Dedifferentiated amniotic fluid mesenchymal stem cell (primary cell): ENCODE measurements at regions not wholly inside any gene's neighbourhood (a gene's known extent, or its start where the extent isn't known, plus 50 kb on each side); places are given as distances from the start of the nearest gene placed in this dataset.
A peak's percentile ranks its signal among the peaks of the same experiment; 100 is the strongest.
"Not testable (repeated sequence)": the region's sequence is repeated elsewhere in the genome, so short reads cannot be mapped to it uniquely, and the experiment has no call there.

Experiments used
- DNase-seq: peaks from one replicate; pipeline ENCODE4 v3.0.0-alpha.2; 2016; ENCODE audit errors: extremely low spot score

DNA sequence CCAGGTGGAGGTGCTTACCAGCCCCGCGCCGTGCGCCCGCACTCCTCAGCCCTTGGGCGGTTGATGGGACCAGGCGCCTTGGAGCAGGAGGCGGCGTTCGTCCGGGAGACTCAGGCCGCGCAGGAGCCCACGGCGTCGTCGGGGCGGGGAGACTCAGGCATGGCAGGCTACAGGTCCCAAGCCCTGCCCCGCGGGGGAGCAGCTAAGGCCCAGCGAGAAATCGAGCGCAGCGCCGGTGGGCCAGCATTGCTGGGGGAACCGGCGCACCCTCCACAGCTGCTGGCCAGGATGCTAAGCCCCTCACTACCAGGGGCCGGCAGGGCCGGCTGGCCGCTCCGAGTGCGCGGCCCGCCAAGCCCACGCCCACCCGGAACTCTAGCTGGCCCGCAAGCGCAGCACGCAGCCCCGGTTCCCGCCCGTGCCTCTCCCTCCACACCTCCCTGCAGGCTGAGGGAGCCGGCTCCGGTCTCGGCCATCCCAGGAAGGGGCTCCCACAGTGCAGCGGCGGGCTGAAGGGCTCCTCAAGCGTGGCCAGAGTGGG lies 1087.5 kb downstream of the GALC start:
- DNase-seq = not testable (repeated sequence)

DNA sequence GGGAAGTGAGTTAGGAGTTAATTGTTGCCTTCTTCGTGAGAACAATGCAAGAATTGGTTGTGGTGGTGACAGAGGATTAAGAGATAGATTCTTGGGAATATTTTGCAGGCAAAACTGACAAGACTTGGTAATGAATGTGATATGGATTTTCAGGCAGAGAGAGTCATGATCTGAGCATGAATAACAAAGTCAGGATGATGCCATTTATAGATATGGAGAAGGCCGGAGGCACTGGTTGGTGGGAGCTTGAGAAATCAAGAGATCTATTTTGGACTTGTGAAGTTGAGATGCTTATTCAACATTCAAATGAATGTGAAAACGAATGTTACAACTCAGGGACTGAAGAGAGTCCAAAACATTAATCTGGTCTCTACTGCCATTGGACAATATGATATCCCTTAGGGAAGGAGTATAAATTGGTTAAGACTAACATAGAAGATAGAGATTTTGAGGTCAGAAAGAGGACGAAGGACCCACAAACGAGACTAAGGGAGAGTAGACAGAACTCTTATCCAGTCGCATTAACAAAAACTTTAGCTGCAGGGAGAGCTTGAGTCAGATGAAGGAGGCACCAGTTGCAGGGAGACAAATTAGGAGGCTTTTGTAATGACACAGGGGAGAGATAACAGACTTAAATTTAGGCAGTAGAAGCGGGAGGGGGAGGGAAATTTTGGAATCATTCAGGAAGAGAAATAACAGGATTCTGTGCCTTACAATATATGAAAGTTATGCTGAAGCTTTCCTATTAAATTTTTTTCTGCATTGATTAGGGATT lies 1090.6 kb downstream of the GALC start:
- no peak for DNase-seq

DNA sequence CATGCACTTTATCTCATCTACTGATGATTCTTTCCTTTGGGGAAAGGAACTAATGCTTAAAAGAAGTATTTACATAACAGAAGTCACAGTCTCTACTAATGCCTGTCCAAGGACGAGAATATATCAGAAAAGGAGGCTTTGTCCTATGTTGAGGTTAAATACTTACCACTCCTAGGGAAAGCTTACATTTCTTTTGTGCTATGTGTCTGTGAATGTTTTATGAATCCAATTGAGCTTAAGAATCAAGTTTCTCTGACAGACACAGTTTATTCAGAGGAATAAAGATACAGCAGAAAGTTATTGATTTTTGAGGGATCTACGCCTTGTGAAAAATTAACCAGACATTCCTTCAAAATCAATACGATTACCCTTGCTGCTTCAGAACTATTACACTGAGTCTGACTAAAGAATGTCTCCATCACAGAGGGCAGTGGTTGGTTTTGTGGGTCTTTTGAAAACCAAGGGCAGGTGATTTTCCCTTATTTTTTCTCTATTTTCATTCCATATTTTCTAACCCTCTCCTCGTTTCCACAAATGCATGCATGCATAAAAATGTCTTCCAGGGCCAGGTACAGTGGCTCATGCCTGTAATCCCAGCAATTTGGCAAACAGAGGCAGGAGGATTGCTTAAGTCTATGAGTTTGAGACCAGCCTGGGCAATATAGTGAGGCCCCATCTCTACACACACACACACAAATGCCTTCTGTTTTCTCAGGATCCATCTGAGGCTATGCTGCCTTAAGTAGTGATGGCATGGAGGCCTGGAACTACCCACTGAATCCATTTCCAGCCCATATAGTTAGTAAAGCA lies 1095.1 kb downstream of the GALC start:
- DNase-seq = no peak

DNA sequence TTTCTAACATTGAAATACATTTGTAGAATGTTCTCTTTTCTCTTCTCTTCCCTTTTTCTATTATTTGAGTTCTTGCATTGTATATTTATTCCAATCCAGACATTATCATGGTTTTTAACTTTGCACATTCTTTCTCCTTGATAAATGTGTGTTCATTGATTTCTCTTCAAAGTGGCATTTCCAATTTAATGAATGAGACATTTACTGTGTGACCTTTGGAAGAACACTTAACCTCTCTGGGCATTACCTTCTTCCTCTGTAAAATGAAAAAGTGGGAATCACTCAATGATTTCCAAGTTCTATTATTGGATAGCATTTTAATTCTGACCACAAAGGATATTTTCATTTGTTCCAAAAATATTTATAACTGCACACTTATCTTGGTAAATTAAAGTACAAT lies 1095.8 kb downstream of the GALC start:
- no peak for DNase-seq

DNA sequence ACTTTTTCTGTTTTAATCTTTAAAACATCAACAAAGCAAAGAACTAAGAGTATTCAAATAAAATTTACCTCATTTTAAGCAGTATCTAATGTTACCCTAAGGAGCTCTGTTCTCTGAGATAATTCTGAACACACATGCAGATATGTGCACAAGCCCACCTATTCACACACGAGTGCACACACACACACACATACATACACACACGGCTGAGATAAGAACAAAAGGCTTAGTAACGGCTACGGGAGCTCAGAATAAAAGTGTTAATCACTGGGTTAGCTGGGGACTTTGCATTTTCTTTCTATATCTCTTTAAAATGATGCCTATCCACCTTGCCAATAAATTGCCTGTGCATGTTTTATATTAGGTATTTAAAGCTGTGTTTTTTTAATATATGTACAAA lies 1096.3 kb downstream of the GALC start:
- no peak for DNase-seq

DNA sequence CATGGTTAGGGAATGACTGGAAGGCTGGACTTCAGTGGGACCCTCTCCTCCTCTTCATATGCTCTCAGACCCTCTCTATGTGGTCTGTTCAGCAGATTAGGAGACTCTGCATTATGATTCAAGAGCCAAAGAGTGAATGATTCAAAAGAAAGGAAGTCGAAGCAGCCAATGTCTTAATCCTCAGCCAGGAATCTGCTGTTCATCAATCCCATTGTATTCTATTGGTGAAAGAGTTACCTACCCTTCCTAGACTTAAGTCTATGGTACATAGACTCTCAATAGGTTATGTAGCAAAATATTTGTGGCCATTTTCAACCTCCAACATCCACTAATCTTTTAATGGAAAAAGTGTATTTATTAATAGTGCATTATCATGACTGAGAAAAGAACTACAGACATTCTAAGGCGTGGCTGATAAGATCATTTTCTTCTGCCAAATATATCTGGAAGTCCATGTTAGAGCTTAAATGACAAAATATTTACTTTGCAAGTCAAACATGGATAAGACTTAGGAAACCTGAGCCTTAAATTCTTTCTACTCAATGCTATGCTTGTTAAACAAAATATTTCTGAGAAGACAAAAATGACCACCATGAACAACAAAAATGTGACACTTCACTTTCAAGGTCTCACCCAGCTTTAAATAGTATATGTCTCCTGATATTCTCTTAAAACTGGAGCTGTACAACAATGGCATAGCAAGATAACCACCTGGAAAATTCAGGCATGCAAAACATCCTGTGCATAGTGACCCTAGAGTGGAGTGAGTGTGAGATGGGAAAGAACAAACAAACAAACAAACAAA lies 1100.6 kb downstream of the GALC start:
- DNase-seq = peak; percentile 48

DNA sequence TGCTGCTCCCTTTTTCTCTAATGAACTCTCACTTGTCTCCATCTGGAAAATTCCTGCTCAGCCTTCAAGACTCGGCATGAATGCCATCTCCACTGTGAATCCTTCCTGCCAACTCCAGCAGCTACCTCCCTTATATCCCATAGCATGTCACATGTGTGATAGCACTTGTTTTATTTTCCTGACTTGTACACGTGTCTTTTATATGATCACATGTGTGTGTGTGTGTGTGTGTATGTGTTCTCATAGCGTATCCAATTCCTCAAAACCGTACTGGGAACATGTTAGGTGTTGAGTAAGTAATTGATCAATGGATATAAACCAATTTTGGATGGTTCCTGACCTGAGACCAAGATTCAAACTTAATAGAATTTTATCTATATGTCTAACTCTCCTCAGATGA lies 1107.7 kb downstream of the GALC start:
- no peak for DNase-seq

DNA sequence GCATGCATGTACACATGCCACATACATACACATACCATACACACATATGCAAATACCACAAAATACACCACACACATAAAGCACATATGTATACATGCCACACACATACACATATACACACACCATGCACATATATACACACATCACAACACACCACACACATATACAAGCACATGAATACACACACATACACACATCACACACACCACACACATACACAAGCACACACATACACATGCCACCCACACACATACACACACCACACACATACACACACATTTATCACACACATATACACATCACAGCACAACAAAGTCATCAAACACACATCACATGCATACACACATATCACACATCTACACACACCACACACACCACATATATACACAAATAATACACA lies 1108.5 kb downstream of the GALC start:
- no peak for DNase-seq

DNA sequence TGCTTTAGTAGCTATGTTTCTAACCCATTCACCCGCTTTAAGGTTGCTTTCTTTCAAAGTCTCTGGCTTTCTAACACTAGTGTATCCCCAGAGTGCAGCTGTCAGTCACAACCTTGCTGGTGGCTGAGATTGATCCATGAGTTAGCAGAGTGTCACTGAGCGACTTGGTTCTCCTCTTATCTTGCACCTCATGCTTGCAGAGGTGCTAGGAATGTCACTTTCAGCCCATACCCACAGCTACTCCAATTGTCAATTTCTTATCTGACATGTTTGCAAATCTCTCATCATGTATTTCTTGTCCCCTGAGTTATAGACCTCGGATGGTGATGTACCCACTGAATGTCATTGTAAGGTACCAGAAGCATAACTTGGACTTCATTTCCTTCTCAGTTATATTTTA lies 1110.2 kb downstream of the GALC start:
- DNase-seq = no peak

DNA sequence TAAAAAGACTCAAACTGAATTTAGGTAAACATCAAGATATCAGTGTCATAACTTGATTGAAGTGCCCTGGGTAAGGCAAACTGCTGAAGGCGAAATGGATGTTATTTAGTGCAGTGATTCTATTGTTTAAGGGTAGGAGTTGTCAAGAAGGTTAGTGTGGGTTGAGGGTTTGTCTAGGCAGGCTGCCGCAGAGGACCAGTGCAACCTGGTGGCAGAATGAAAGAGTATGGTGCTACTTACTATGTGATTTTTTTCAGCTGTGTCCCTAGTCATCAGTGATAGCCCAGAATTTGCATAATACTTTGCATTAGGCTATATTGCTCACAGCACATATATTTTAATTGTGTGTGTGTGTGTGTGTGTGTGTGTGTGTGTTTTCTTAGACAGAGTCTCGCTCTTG lies 1127.0 kb downstream of the GALC start:
- DNase-seq = no peak

DNA sequence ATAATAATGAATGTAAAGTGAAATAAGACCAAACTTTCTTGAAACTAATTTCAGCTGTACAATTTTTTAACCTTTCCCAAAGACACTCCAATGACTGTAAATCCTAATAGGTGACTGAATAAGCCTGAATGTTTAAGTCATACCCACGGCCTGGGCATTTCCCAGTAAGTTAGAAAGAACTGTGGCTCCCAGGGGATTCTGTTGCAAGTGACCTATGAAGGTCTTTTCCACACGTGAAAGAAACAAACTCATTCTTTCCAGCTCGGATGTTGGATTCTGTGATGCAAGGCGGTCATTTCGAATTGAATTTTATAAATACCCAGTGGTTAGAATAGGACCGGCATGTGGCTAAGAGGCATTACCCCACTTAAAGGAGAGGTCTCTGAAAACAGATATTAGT lies 1134.4 kb downstream of the GALC start:
- no peak for DNase-seq

DNA sequence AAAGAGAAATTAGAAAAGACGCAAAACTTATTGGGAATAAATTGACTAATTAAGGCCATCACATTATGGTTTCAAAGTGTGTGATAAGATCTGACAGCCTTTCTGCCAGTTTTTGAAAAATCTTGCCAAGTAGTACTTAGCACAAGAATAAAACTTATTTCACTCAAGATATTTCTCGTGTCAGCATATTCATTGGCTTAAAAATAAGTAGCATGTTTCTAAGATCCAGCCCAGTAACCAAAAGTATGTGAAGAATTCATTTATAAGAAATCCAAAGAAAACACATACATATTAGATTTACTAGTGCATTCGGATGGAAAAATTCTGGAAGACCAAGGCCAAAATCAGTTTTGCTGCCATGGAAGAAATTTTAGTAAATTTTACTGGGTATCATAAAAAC lies 1135.0 kb downstream of the GALC start:
- DNase-seq = peak; percentile 82

DNA sequence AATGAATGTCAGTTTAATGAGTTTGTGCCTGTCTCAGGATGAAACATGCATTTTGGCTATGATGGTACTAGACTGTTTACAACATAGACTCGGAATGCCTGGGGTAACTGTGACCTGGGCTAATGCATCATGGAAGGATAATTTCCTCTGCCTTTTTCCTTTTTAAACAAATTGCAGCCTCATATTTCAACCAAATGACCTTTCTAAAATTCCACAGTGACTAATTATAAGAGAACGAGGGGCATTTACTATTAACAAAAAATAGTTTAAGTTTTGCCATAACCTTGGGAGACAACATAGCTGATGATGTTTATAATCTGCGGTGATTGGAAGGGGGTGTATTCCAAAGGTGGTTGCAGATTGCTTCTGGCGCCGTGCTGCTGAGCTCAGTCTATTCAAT lies 1140.5 kb downstream of the GALC start:
- no peak for DNase-seq

DNA sequence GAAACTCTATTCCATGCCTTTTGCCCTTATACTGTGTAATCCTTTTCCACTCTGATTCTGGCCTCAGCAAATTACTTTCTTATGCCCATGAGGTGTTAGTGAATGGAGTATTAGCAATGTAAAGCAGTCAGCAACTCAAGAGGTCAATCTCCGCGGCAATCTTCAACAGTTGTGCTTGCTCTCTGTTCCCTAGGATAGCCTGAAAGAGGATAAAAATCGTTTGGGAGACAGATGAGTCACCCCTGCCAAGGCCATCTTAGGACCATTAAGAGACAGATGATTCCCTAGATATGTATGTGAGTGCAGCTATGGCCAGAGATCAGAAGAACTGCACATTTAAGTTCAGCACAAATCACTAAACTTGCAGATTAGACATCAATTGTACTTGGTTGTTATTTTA lies 1145.8 kb downstream of the GALC start:
- DNase-seq = no peak

DNA sequence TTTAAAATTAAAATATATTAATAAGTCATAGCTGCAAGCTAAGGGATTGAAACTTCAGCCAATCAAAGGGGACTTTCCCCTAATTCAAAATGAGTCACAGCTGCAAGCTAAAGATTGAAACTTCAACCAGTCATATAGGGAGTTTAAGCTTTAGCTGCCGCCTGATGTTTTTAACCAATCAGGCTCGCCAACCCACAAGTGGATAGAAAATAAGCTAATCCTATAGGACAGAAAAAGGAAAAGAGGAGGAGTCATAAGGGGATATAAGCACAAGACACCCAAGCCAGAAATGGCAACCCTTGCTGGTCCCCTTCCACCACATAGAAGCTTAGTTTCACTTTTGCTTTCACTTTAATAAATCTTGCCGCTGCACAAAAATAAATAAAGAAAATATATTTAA lies 1154.6 kb downstream of the GALC start:
- DNase-seq = no peak

DNA sequence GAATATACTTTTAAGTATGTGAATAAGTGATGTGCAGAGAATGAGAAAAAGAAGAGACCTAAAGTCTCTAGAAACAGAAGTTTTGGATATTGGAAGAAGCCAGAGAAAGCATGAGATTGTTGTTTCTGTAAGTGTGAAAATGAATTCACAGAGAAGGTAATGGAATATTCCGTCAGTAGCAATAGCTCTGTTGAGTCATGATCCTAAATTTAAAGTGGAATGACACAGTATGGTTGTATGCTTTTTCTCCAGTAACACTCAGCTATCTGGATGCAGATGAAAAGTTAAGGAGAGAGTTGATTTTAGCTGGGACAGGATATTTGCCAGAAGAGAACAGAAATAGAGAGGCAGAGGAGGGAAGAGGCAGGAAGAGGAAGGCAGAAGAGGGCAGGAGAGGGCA lies 1166.3 kb downstream of the GALC start:
- DNase-seq = no peak

DNA sequence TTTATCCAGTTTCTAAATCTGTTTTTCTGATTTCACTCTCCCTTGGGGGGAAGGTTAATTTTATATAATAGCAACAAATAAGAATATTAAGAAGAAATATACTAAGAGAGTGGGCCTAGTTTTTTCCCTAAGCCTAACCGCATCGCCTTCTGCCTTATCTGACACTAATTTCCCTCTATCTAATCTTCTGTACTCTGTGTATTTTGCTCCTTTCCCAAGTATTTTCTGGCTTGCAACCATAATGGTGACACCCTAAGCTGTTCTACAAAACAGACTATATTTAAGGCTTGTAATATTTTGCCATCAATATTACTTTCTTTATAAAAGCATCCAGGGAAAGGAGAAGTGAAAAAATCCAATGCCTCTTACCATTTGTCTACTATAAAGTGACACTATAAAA lies 1168.8 kb downstream of the GALC start:
- DNase-seq = no peak

DNA sequence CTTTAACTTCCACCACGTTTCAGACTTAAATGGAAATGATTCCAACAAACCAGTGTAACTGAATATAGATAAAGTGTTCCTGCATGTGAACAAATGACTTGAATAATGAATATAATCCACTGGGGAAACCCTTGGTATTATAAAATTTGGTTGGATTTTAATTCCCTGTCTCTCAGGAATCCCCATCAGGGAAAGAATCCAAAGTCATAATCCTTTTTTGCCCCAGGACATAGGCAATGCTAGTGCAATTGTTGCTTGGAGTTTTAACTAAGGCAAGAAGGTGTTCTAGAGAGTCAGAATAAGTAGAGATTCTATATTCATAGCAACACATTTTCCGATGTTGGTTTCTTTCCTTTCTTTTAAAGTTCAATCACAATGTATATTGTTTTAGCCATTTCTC lies 1169.4 kb downstream of the GALC start:
- peak; percentile 49 for DNase-seq

DNA sequence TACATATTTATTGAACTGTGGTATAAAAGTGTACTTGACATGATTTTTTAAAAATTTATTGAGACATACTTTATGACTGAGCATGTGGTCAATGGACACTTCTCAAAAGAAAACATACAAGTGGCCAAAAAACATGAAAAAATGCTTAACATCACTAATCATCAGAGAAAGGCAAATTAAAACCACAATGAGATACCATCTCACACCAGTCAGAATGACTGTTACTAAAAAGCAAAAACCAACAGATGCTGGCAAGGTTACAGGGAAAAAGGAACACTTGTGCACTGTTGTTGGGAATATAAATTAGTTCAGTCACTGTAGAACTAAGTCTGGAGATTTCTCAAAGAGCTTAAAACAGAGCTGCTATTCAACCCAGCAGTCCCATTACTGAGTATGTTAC lies 1177.6 kb downstream of the GALC start:
- DNase-seq = no peak

DNA sequence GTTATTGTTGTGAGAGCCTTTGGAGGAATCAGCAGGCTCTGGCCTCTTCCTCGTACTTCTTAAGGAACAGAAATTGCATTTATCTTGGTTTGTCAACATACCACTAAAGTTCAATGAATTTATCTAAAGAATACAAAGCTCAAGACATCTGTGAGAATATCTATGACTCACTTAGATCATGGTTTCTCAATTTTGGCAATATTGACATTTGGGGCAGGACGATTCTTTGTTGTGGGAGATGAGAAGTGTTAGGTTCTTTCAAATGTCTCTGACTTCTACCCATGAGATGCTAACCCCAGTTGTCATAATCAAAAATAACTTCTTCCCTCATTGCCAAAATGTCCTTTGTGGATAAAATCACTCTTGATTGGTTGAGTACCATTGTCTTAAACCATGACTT lies 1190.3 kb downstream of the GALC start:
- DNase-seq = no peak

DNA sequence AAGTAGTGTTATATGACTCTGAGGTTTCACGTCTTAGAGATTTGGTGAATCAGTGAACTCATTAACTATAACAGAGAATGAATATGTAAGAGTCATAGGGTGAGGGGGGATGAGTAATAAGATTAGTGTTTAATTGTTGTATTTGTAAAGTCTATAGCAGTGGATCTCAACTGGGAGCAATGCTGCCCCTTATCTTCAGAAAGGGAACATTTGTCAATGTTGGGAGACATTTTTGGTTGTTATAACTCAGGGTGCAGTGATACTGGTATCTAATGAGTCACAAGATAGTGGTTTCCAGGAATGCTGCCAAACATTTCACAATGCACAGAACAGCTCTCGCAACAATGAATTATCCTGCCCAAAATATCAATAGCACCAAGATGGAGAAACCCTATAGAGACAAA lies 1193.7 kb downstream of the GALC start:
- peak; percentile 75 for DNase-seq

DNA sequence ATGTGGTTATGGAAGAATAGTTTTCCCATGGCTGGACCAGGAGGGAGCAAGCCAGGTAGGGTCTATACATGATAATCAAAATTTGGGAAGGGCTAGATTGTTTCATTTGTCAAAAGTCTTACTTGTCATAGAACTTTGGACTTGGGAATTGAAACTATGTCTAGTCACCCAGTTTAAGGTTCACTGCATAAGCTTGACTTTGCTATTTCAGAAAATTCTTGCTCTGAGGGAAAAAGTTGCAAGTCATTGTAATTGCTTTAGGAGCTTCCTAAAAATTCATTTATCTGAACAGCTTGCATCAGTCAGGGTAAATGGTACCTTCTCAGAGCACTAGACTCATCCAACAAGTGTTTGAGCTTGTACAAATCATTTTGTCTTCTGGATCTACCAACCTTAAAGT lies 1194.7 kb downstream of the GALC start:
- peak; percentile 21 for DNase-seq

DNA sequence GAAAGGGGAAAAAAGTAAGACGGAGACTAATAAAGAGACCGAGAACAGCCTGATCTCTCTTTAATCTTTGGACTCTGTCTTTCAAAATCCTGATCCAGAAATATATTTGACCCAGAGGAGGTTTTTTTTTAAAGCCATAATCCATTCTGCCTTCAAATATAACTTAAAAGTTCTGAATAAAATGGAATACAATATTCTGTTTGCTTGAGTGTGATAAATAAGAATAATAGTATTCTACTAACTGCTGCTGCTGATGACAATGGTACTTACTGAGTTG lies 1196.0 kb downstream of the GALC start:
- DNase-seq = no peak
